Ammon's horn (tissue), 1 donor: ENCODE measurements at regions not wholly inside any gene's neighbourhood (a gene's known extent, or its start where the extent isn't known, plus 50 kb on each side); places are given as distances from the start of the nearest gene placed in this dataset.

Source experiments
- DNase-seq: peaks from one replicate; pipeline ENCODE4 v3.0.0-alpha.2; 2016; ENCODE audit warnings: low spot score

DNA sequence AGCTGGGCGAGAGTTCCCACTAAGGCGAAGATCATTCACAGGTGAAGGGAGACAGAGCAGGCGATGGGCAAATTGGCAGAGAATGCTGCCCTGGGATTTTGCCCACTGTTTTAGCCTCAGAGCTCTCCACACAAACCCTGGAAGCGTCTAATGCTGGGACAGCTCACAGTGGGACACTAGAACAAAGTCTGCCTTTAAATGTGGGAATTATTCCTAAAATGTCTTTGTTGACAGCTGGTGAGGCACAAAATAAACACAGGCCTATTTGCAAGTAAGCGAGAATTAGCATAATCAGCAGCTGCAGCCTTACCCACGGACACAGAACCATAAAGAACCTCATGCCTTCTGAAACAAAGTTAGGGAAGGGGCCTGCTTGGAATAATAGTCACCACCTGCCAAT lies 824.5 kb downstream of the AACS start:
- peak; percentile 77 for DNase-seq

DNA sequence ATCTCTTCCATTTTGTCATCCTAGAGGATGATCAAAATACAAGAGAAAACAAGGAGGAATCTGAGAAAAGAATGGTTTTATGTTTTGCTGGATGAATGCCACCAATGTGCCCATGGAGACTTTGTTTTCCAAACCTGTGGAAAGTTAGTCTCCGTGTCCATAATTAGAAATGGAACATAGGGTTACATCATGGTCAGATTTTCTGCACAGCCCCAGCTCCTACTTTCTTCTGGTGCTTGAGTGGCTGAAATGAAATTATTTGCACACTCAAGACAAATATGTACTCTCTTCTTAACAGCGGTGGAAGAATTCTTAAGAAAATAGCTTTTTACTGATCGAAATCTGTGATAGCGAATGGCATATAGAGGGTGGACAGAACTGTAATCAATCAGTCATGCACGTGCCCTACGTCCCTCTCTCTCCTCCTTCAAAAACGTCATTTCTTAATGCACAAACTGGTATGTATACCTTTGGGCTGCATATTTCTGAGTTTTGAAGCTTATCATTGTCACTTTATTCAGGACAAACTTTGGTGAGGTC lies 825.2 kb downstream of the AACS start:
- DNase-seq: no peak

DNA sequence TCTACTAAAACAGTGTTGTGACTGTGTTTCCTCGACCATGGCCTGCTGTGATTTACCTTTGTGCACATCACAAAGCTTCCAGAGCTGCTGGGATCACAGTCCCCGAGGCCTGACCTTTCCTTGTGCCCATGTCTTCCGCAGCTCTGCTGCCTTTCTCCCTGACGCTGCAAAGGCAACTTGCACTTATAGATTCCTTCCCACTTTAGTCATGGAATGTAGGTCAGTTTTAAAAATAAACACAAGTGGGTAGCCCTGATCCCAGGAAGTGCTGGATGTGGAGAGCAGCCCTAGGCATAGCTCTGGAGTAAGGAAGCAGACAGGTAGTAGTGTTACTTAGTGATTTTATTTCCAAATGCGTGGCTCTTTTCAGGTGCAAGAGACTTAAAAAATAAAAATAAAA lies 825.7 kb downstream of the AACS start:
- no peak for DNase-seq

DNA sequence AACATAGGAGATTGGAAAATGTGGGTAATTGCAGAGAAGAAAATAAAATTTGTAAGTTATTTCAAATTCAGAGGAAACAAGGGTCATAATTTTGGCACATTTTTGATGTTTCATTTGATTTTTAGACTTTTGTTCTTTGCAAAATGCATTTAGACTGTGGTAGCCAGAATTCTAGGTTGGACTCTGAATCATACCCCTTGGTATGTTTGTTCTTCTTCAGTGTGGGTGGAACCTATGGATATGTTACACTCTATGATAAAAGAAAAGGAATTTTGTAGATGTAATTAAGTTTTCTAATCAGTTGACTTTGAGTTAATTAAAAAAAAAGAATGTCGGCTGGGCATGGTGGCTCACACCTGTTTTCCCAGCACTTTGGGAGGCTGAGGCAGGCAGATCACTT lies 827.0 kb downstream of the AACS start:
- DNase-seq: no peak

DNA sequence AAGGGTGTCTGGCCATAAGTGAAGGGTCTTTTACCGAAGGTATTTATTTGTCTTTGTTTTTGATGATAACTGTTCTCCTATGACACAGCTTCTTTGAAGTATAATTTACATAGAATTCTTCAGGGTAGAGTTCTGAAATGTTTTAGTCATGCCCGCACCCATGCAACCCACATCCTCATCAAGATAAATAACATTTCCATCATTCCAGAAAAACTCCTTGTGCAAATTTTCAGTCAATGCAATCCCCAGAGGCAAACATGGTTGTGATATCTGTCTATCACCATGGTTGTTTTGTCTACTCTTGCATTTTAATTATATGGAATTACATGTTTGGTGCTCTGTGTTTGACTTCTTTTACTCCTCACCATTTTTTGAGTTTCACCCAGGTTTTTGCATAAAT lies 837.8 kb downstream of the AACS start:
- no peak for DNase-seq

DNA sequence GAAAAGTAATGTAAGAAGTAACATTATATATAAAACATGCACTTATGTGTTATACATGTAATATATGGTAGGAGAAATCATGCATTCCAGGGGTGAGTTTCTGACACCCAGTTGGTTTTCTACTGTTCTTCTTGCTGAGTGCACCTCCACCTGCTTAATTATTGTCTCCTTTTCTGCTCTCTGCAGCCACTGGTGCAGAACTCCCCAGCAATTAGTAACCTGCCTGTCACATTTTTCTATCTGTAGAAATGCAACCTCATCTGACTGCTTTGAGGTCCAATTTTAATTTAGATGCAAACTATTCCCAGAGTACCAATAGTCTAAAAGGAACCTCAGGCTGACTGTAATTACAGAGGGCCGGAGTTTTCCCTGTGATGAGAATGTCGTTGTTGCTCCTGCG lies 842.1 kb downstream of the AACS start:
- DNase-seq: no peak

DNA sequence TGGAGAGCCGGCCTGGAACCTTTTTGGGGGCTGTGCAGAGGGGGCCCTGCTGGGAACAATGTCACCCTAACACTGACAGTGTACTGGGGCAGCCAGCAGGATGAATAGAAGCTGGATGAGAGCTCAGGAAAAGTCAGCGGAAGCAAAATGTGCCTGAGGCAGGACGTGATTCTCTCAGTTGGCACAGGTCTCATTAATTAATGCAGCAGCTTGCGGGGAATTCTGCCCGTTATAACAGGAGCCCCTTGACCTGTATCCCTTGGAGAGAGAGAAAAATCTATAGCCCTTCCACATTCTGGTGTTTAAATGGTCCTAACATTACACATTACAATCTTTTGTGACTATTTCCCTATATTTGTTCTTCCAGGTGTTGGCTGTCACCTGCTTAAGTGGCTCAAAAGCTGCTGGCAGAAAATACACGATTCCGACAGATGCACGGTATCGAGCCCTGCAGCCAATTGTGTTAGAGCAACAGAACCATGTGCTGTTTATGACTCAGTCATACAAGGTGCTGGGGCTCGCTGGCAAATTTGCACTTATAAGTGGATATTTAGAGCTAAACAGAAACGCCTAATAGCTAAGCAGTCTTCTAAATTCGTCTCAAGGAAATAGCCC lies 854.7 kb downstream of the AACS start:
- DNase-seq: no peak

DNA sequence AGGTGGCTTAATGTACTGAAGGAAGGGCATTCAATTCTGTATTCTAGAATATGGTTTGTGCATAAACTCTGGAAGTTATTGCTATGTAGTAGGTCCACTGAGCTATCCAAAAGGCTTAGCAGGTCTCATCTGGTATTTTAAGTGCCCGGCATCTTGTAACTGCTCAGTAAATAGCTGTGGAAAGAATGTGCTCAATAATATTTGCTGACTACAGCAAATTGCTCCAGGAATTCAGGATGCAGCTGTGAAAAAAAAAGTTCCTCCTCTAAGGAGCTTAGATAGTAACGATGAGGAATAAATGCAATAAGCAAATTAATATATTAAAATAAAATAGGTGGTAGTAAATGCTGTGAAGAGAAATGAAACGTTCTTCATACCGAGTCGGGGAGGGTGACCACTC lies 857.1 kb downstream of the AACS start:
- DNase-seq: no peak

DNA sequence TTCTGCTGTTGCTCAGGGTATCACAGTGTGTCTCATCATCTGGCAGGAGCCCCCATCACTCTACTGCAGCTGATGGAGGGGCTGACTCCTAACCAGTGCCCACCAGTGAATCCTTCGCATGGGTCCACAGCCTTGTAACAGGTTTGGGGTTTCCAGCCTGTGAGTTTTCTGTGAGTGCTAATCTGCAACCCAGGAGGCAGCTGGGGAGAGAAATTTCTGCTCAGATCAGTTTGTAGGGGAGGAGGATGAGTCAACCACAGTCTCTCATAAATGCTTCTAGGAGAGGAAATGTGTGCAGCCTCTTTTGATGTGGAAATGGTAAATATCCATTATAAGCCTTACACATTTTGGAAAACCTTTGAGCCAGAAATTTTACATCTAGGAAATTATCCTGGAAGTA lies 871.3 kb downstream of the AACS start:
- DNase-seq: peak; percentile 55

DNA sequence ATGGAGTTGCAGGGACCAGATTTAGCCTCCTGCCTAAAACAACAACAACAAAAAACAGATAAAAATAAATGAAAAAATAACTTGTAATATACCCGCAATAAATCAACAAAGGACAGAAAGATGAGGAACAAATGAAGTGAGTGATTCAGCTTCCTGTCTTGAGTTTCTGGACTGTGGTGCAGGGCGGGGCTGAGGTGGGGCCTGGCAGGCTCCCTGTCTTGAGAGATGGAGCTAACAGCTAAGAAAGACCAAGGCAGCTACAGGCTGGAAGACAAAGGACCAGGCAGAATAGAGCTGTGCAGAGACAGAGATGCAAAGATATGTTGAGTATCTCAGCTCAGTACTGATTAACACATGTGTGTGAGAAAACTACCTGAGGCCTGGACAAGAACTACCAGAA lies 879.2 kb downstream of the AACS start:
- DNase-seq: no peak

DNA sequence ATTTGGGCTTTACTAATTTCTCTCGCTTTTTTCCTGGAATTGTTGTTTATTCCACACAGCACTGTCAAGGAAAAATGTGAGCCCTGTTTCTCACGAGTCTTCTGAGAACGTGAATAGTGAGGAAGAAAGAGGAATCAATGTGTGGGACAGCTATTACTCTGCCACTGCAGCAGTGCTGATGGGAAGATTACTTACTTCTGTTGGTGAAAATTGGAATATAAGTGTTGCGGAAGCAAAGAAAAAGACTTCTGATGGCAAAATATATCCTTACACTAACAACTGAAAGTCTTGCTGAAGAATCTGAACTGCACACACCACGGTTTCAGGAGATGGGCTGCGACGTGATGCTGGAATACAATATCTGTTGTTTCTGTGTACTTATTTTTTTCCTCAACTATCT lies 884.2 kb downstream of the AACS start:
- no peak for DNase-seq

DNA sequence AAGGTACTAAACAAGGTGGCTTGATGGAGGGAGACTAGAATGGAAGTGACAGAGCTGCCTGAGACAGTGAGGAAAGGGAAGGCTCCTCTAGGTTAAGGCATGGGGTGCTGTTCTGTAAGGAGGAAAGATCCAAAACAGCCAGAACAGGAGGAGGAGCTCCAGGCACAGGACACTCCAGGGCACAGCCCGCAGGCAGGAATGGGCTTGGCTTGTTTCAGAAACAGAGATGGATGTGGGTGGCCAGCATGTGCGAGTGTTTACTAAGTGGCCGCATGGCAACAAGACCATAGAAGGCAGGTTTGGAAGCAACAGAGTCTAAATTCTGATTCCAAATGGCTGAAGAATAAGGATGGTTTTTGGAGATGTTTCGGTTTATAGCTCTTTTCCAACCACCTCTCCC lies 889.1 kb downstream of the AACS start:
- DNase-seq: no peak

DNA sequence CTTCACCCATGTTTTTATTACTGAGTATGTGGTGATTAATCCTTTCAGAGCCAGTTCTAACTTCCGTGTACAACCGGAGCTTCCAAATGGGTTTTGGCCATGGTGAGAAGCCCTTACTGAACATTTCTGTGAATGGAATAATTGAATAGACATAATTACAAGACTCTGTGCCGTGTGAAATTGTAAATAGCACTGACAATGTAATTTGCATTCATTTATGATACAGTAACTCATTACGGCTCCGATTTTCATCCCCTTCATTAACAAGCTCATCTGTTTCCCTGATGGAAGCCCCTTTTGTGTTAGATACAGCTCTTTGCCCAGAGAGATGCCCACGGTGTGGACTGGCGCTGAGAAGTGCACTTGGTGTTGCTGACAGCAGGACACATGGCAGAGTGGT lies 891.0 kb downstream of the AACS start:
- no peak for DNase-seq

DNA sequence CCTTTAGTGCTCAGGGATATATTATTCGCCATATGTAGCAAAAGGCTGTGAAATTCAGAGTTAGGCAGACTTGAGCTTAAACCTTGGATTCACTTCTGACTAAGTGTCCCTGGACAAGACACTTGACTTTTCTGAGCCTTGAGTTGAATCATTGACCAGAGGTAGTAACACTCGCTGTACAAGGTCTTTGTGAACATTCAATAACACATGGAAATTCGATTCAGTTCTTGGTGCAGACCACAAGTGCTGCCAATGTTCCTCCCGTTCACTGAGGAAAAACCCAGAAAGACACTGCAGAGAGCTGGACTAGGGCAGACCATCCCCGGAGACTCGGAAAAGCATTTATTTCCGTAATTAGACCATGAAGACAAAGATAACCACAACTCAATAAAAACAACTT lies 901.4 kb downstream of the AACS start:
- no peak for DNase-seq

DNA sequence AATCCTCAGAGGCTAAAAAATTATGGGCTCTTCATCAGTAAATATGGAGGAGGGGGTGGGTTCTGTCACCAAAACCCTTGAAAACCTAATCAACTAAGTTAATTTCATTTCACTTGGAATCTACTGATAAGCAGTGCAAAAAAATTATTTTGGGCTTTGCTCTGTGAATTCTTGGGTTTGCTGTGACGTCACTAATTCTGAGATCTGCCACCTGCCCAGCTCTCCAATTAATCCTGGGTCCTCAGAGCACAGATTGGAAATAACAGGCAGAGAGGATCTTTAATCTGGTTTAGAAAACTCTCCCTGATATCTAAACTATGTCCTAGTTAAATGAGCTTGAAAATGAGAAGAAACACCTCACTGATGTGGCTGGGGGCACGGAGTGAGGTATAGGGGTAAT lies 903.2 kb downstream of the AACS start:
- DNase-seq: no peak

DNA sequence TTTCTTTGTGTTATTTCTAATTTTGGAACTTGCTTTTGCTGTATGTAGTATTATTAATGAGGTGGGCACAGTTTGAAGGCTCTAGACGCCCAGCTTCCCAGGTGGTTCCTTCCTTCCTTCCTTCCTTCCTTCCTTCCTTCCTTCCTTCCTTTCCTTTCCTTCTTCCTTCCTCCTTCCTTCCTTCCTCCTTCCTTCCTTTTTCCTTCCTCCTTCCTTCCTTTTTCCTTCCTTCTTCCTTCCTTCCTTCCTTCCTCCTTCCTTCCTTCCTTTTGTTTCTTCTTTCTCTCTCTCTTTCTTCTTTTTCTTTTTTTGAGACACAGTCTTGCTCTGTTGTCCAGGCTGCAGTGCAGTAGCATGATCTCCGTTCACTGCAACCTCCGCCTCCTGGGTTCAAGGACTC lies 906.7 kb downstream of the AACS start:
- DNase-seq: no peak

DNA sequence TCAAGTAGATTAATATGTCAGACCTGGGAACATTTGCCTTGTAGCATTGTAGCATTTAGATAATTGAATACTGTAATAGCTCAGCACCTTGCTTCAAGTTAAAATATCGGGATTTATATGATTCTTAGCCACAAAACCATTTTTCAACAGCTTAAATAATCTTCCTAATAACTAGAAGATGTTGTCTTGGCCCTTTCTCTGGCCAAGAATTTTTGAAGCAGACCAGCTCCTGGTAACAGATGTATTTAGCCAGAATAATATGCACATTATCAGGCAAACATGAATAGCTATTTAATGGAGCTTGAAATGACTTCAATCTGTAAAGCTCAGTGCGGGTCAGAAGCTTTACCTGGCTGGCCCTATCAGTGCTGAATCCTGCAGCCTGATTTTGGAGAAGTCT lies 913.1 kb downstream of the AACS start:
- no peak for DNase-seq

DNA sequence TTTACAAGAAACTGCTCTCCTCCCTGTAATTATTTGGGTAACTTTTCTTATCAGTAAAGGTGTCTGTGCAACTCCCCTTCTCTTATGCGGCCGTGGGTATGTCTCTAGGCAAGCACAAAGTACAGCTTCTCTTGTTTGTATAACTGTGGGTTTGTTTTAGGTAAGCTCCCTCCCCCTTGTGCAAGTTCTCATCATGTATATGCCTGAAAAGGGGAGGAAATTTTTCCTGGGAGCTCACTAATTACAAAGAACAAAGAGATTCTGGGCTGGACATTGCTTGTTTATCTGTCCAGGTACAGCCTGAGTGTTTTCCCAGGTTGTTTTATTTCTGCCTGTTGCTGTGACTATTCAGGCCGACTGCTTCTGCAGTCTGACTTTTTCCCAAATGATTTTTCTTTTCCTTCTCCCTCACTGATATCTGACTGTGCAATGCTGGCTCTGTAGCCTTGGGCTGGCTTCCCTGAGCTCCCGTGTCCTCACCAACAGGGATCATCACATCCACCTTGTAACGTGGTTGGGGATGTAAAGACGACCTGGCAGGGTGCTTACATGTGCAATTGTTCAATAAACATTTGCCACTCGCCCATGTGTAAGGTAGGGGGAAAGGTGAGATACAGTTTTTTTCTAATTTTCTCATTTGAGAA lies 916.5 kb downstream of the AACS start:
- no peak for DNase-seq

DNA sequence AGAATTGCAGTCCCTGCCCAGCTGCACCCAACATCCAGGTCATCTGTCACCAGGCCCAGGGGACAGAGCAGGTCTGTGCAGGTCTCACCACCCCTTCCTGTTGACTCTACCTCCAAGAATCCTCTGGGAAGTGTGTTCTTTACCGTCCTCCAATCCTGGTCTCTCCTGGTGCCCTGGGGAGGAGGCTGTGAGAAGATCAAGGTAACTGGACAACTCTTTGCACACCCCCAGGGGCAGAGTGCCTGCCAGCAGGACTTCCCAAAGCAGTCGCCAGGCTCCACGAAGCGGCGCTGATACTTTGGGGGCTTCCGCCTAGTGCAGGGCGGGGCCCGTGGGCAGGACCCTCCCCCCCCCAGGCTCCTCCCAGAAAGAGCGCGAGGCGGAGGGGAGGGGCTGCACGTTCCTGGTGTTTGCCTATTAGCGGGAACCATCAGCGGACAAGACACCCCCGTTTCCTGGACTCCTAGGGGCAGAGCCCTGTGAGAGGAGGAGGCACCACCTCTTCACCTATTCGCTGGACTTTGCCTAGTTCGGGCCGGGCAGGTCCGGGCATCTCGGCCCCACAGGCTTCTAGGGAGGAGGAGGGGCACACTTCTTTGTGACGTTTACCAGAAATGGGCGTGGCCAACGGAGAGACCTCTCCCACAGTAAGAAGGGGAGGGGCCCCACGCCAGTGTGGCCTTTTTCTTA lies 918.0 kb downstream of the AACS start:
- DNase-seq: peak; percentile 43

DNA sequence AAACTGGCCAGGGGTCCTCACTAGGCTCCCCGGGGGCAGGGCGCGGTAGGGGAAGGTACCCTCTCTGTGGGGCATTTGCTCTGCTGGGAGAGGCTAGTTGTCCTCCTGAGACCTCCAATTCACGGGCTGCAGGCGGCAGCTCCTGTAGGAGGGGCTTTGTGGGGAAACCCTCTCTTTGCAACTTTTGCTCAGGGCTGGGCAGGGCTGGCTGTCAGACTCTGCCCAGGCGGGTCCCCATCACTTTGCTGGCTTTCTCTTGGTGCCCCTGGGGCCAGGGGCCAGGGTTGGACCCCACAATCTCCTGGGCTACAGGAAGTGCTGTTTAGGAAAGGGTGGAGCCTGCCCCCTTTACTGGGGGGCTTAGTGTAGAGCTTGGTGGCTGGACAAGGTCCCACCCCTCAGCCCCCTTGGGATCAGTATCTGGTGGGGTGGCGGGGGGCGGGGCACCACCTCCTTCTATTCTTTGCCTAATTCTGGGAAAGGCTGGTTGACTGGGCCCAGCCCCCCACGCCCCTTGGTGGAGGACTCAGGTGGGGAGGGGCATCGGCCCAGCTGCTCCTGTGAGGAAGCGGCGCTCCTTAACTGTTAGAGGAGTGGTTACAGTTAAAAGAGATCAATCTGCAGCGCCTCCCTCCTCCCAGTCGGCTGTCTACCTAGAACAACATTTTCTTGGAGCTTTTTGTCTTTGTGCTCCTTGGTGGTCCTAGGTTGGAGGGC lies 918.7 kb downstream of the AACS start:
- DNase-seq: no peak

DNA sequence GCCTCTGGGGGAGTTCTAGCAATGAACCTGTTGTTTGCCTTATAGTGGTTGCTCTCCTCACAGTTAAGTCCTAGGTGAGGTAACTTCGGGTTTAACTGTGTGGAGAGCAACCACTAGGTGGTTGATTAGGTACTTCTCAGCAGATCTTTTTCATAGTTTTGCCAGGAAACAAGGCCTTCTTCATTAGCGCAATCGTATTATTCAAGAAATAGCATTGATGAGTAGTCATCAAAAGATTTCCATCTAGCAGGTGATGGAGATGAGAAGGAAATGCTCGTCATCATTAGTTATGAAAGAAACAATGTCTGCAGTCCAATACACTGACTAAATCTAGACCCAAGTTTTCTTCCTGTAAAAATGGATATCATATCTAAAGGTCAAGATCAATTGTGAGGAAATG lies 923.3 kb downstream of the AACS start:
- no peak for DNase-seq

DNA sequence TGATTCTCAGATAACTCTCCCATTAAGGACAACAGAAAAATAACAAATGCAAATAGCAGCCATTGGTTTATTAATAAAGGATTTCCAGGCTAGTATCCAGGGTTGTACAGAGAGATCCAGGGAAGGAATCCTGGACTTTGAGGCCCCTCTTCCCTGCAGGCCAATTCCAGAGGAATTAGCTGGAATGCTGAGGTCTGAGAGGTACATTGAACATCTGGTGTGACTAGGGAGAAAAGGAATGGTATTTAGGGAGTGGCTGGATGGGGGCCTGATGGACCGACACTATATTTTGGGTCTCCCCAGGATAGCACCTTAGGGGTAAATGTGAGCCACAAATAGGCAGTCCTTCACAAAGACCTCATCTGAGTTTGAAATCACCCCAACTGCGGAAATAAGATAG lies 924.5 kb downstream of the AACS start:
- DNase-seq: no peak

DNA sequence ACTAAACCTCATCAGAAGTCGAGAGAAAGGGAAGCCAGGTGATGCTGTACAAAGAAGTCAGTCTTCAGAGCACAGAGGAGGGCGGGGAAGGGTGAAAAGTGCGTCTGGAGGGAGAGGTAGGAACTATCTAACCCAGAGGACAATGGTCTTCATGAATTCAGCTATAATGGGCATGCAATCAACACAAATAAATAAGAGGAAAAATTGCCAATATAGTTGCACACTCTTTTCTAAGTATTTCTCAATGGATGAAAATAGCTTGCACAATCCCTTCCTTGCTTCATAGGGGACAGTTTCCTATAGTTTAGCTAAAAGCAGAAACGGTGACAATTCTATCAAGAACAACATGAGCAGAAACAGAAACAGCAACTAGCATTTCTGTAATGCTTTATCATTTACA lies 931.2 kb downstream of the AACS start:
- no peak for DNase-seq
